Natural killer cell treated with Interleukin-12 subunit alpha and Interleukin-12 subunit beta and Interleukin-15 and Interleukin-18, amount 100 ng/mL, for 72 hours (primary cell): ENCODE measurements at regions not wholly inside any gene's neighbourhood (a gene's known extent, or its start where the extent isn't known, plus 50 kb on each side); places are given as distances from the start of the nearest gene placed in this dataset.

ENCODE experiments used
- ATAC-seq, 2 donors: fragments of 150-1000 bp; cut with Tn5 transposase in 1 of 2; sonication (Bioruptor Pico), chemical (Tn5 transposase) in 1 of 2; 2 replicates each; pipeline ENCODE4 v1.10.0; 2021
- DNase-seq: peaks from one replicate; pipeline ENCODE4 v3.0.0; 2022; ENCODE audit warnings: low spot score
- H3K27ac Mint-ChIP-seq, 2 donors: 1 replicate in 1 of 2; 2 replicates in 1 of 2; pipeline ENCODE4 v1.8.0; 2022; ENCODE audit warnings: mixed read lengths in 2 of 2, mild to moderate bottlenecking in 1 of 2, moderate library complexity in 1 of 2
- H3K27me3 Mint-ChIP-seq, 2 donors: 1 replicate in 1 of 2; 2 replicates in 1 of 2; pipeline ENCODE4 v1.8.0; 2022; ENCODE audit warnings: mixed read lengths in 2 of 2
- H3K36me3 Mint-ChIP-seq: one replicate; pipeline ENCODE4 v1.8.0; 2022; ENCODE audit warnings: mixed read lengths
- H3K4me1 Mint-ChIP-seq, 2 donors: 1 replicate in 1 of 2; 2 replicates in 1 of 2; pipeline ENCODE4 v1.8.0; 2022; ENCODE audit warnings: low read depth in 2 of 2, mixed read lengths in 2 of 2, mild to moderate bottlenecking in 1 of 2
- H3K4me3 Mint-ChIP-seq: one replicate; pipeline ENCODE4 v1.8.0; 2022; ENCODE audit warnings: mixed read lengths
- H3K9me3 Mint-ChIP-seq: 2 replicates; pipeline ENCODE4 v1.8.0; 2022; ENCODE audit warnings: mixed read lengths

- Mint-ChIP-seq H3K27me3 (peaks cover 8 to 9% of the 10 kb centered on the region in 2 donors), H3K36me3 (no peaks in the 10 kb centered on the region), H3K4me1 (no peaks in the 10 kb centered on the region), H3K9me3 (no peaks in the 10 kb centered on the region), H3K27ac (no peak overlapping the region), H3K4me3 (no peak overlapping the region)
- ATAC-seq (no peak), DNase-seq (no peak)
These were observed 72.5 kb upstream of the DNAH14 start for GRCh38 chr1:224856973-224857372.

DNA sequence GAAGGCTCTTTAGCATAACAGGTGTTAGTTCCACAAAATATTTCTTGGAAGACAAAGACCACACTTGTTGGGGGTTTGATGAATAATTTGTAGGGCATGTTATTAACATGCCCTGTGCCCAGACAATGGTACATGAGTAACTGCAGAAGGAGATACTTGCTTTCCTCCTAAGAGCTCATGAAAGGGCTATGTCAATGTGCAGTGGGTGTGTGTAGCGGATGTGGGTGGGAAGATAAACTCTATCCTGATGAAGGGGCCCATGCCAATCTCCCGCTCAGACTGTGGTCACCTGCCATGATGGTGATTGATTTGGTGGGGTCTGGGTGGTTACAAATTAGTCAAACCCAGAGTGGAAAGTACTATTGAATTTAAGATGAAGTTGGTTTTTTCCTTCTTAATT, 69.8 kb upstream of the DNAH14 start:
- H3K4me1 Mint-ChIP-seq: no peaks in the 10 kb centered on the region
- DNase-seq (no peak), ATAC-seq (no peak)
- no peaks in the 10 kb centered on the region for H3K9me3 Mint-ChIP-seq
- no peak overlapping the region for H3K4me3 Mint-ChIP-seq
- H3K27me3 Mint-ChIP-seq: peaks cover 14 to 15% of the 10 kb centered on the region in 2 donors
- H3K36me3 Mint-ChIP-seq: no peaks in the 10 kb centered on the region
- no peak overlapping the region for H3K27ac Mint-ChIP-seq

DNA sequence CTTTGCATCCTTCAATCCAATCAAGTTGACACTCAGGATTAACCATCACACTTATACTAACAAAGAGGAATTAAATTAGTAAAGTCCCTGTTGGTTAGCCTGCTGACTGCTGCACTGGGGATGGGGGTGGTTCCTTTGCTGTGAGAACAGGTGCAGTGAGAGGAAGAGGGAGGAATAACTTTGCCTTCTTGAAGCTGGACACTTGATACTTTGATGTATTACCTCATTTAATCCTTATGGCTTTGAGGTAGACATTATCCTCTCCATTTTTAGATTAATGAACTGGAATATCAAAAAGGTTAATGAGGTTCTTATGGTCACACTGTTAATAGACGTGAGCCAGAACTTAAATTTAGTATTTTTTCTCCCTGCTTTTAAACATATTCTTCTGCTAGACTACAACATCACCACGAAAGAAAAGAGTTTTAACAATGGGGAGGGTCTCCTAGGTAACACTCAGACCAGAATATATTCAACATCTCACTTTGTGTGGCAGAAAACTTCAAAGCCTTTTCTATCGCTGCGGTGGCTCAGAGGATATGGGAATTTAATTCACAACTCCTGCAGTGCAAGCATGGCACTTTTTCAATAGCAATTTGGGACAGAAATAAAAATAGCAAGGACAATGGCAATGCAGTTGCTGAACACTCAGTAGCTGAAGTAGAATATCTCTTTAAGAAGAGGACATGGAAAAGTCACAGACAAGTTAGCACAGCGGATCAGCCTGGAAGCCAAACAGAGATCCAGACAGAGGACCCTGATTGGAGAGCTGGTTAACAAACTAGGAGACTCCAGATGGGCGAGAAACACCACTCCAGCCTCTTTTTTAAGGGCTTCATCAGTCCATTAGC, 68.8 kb upstream of the DNAH14 start:
- no peaks in the 10 kb centered on the region for H3K9me3 Mint-ChIP-seq
- no peak overlapping the region for H3K27ac Mint-ChIP-seq
- no peaks in the 10 kb centered on the region for H3K4me1 Mint-ChIP-seq
- no peaks in the 10 kb centered on the region for H3K36me3 Mint-ChIP-seq
- no peak for DNase-seq
- ATAC-seq: no peak
- H3K4me3 Mint-ChIP-seq: no peak overlapping the region
- H3K27me3 Mint-ChIP-seq: peaks cover 14 to 15% of the 10 kb centered on the region in 2 donors

DNA sequence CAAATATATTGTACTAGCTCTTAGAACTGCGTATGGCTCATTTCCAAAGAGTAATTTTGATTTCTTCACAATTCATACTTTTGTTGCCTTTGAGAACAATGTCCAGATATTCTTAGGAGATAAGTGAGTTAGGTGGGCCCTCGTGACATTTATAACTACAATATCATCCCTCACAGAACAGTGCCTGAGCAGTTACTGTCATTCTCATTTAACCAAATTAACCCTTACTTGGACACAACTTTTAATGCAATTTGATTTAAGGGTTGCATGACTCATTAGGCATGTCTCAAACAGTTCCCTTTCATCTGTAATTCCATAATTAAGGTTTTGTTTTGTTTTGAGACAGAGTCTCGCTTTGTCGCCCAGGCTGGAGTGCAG, 68.1 kb upstream of the DNAH14 start:
- no peaks in the 10 kb centered on the region for H3K4me1 Mint-ChIP-seq
- no peak overlapping the region for H3K4me3 Mint-ChIP-seq
- no peak for DNase-seq
- H3K27me3 Mint-ChIP-seq: peaks cover 15 to 18% of the 10 kb centered on the region in 2 donors
- H3K36me3 Mint-ChIP-seq: no peaks in the 10 kb centered on the region
- H3K9me3 Mint-ChIP-seq: no peaks in the 10 kb centered on the region
- no peak overlapping the region for H3K27ac Mint-ChIP-seq
- no peak for ATAC-seq

DNA sequence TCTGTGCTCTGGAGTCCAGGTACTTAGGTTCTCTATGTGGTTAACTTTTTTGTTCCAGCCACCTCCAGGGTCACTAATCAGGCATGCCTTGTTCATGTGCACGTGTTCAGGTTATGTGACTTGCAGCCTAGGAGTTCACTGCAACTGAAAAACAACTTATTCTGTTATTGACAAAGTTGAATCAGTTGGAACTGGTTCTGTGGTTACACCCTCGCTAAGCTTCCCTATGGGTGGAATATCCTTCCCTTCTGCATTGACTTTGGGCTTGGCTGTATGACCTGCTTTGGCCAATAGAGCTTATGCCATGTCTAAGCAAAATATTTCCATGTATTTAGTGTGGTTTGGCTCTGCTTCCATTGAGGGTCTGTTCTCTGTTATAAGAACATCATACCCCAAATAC, 66.0 kb upstream of the DNAH14 start:
- no peaks in the 10 kb centered on the region for H3K36me3 Mint-ChIP-seq
- no peak for DNase-seq
- ATAC-seq: no peak
- no peak overlapping the region for H3K27ac Mint-ChIP-seq
- H3K9me3 Mint-ChIP-seq: no peaks in the 10 kb centered on the region
- no peak overlapping the region for H3K4me3 Mint-ChIP-seq
- H3K4me1 Mint-ChIP-seq: no peaks in the 10 kb centered on the region
- peaks cover 10% of the 10 kb centered on the region in 2 donors for H3K27me3 Mint-ChIP-seq

GRCh38 chr1:224864006-224864405, 65.5 kb upstream of the DNAH14 start:
- DNase-seq (no peak), ATAC-seq (no peak)
- Mint-ChIP-seq H3K36me3 (no peaks in the 10 kb centered on the region), H3K4me3 (no peak overlapping the region), H3K9me3 (no peaks in the 10 kb centered on the region), H3K27ac (no peak overlapping the region), H3K27me3 (peaks cover 8 to 10% of the 10 kb centered on the region in 2 donors), H3K4me1 (no peaks in the 10 kb centered on the region)

DNA sequence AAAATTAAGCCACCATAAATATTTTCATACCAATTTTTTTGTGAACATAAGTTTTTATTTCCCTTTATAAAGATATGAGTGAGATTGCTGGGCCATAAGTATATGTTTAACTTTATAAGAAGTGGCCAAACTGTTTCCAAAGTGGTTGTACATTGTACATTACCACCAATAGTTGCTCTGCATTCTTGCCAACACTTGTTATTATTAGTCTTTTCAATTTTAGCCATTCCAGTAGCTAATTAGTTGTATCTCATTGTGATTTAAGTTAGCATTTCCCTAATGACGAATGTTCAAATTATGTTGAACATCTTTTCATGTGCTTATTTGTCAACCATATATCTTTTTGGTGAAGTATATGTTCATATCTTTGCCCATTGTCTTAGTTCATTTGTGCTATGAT, 64.0 kb upstream of the DNAH14 start:
- H3K36me3 Mint-ChIP-seq: no peaks in the 10 kb centered on the region
- H3K9me3 Mint-ChIP-seq: no peaks in the 10 kb centered on the region
- ATAC-seq (no peak), DNase-seq (no peak)
- peaks cover 8 to 10% of the 10 kb centered on the region in 2 donors for H3K27me3 Mint-ChIP-seq
- no peak overlapping the region for H3K4me3 Mint-ChIP-seq
- no peaks in the 10 kb centered on the region for H3K4me1 Mint-ChIP-seq
- H3K27ac Mint-ChIP-seq: no peak overlapping the region

GRCh38 chr1:224866940-224867339, 62.5 kb upstream of the DNAH14 start:
- Mint-ChIP-seq H3K27me3 (peaks cover 8 to 10% of the 10 kb centered on the region in 2 donors), H3K9me3 (no peaks in the 10 kb centered on the region), H3K4me1 (no peaks in the 10 kb centered on the region), H3K4me3 (no peak overlapping the region), H3K27ac (no peak overlapping the region), H3K36me3 (no peaks in the 10 kb centered on the region)
- DNase-seq (no peak), ATAC-seq (no peak)

DNA sequence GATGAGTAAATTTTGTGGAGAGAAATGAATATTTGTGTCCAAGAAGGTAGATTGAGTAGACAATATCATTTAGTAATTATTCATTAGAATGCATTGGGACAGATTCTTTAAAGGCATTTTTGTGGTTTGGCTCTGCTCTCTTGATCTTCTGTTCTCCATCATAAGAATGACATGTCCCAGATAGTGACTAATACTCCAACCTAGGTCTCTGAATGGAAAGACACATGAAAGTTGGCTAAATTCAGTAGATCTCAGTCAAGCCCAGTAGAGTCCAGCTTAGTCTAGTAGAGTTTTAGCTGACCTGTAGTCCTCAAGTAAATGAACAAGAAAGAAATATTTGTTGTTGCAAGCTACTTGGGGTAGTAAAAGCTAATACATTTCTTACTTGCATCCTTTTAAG, 61.8 kb upstream of the DNAH14 start:
- no peak for ATAC-seq
- no peak overlapping the region for H3K4me3 Mint-ChIP-seq
- no peaks in the 10 kb centered on the region for H3K9me3 Mint-ChIP-seq
- H3K36me3 Mint-ChIP-seq: no peaks in the 10 kb centered on the region
- DNase-seq: no peak
- H3K4me1 Mint-ChIP-seq: no peaks in the 10 kb centered on the region
- H3K27me3 Mint-ChIP-seq: peaks cover 7 to 9% of the 10 kb centered on the region in 2 donors
- H3K27ac Mint-ChIP-seq: no peak overlapping the region

- Mint-ChIP-seq H3K9me3 (no peaks in the 10 kb centered on the region), H3K4me3 (no peak overlapping the region), H3K27ac (no peak overlapping the region), H3K36me3 (no peaks in the 10 kb centered on the region), H3K27me3 (peaks cover 10 to 11% of the 10 kb centered on the region in 2 donors), H3K4me1 (no peaks in the 10 kb centered on the region)
- no peak for DNase-seq
- ATAC-seq: no peak
These were observed 56.5 kb upstream of the DNAH14 start for GRCh38 chr1:224872832-224873433.

DNA sequence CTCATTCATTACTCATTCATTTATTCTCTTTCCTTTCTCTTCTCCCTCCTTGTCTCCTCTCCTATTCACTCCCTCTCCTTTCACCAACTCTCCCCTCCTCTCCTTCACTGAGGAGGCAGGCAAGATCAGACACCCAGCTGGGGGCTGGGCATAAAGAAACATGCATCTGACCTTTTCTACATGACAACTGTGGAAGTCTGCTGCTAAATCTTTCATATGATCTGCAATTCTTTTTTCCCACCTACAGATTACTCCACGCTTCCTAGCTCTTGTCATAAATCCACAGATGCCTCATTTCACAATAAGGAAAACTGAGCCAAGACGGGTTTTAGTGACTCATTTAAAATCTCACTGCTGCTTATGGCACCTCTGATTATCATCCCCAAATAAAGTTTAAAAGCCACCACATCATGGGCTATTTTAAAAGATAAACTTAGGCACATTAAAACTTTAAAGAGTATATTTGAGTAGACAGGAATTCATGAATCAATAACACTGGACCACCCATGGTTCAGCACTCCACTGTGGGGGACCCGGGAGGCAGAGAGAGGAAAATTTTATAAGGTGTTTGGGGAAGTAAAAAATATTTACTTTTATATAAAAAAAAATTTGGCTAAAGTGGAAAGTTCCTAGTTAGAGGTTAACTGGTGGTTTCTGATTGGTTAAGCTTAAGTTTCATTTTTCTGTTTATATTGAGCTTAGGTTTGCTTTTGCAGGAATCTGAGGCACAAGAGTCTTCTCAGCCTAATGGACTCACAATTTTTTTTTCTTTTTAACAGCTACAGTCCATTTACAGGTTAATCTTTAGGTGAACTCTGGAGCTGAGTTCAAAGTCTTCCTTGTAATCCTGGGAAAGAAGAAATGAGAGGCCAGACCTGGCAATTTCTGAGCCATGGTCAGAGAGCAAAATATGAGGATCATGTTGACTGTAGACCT, 55.8 kb upstream of the DNAH14 start:
- Mint-ChIP-seq H3K27ac (no peak overlapping the region), H3K27me3 (peaks cover 10 to 11% of the 10 kb centered on the region in 2 donors), H3K36me3 (no peaks in the 10 kb centered on the region), H3K9me3 (no peaks in the 10 kb centered on the region), H3K4me3 (no peak overlapping the region), H3K4me1 (no peaks in the 10 kb centered on the region)
- DNase-seq (no peak), ATAC-seq (no peak)

- Mint-ChIP-seq H3K27ac (no peak overlapping the region), H3K36me3 (no peaks in the 10 kb centered on the region), H3K4me3 (no peak overlapping the region), H3K9me3 (no peaks in the 10 kb centered on the region), H3K27me3 (peaks cover 7 to 16% of the 10 kb centered on the region in 2 donors), H3K4me1 (no peaks in the 10 kb centered on the region)
- DNase-seq: no peak
- ATAC-seq: no peak
These were observed 54.7 kb upstream of the DNAH14 start for GRCh38 chr1:224874775-224875174.

- no peak for DNase-seq
- Mint-ChIP-seq H3K4me3 (no peak overlapping the region), H3K27ac (no peak overlapping the region), H3K4me1 (no peaks in the 10 kb centered on the region), H3K9me3 (no peaks in the 10 kb centered on the region), H3K36me3 (no peaks in the 10 kb centered on the region), H3K27me3 (peaks cover 13 to 33% of the 10 kb centered on the region in 2 donors)
- ATAC-seq: no peak
These were observed 50.2 kb upstream of the DNAH14 start for GRCh38 chr1:224879162-224879803.
